ENCODE measurements at regions not wholly inside any gene's neighbourhood (a gene's known extent, or its start where the extent isn't known, plus 50 kb on each side); places are given as distances from the start of the nearest gene placed in this dataset.

GRCh38 chr5:93018461-93018860, 562.6 kb downstream of the NR2F1-AS1 start:
- DNase-seq (ENCODE audit: low read depth in 1 of 2, low spot score in 1 of 2), result no peak
- H3K27ac ChIP-seq (replicated peaks), result no peak overlapping the region
- no peak for TF ChIP-seq POLR2AphosphoS5 (IDR thresholded peaks at IDR 0.05; ENCODE audit: low read depth)
- no peak for TF ChIP-seq CTCF (IDR thresholded peaks at IDR 0.05; ENCODE audit: insufficient read depth, low read length)
- no peak for TF ChIP-seq GABPA (IDR thresholded peaks at IDR 0.05; ENCODE audit: low read depth)
- TF ChIP-seq REST (IDR thresholded peaks at IDR 0.05; ENCODE audit: insufficient replicate concordance, low read depth), result no peak
- TF ChIP-seq SPI1 (IDR thresholded peaks at IDR 0.05; ENCODE audit: borderline replicate concordance, low read depth), result no peak
- H3K27me3 ChIP-seq (ENCODE audit: insufficient read depth, poor library complexity, severe bottlenecking), result no peaks in the 10 kb centered on the region
- no peak overlapping the region for H3K4me3 ChIP-seq (replicated peaks; ENCODE audit: insufficient read depth, low read length)

- DNase-seq (ENCODE audit: low read depth in 1 of 2, low spot score in 1 of 2), result no peak
- H3K27ac ChIP-seq (replicated peaks), result no peak overlapping the region
- H3K4me3 ChIP-seq (replicated peaks; ENCODE audit: insufficient read depth, low read length), result no peak overlapping the region
- TF ChIP-seq POLR2AphosphoS5 (IDR thresholded peaks at IDR 0.05; ENCODE audit: low read depth), result no peak
- TF ChIP-seq GABPA (IDR thresholded peaks at IDR 0.05; ENCODE audit: low read depth), result no peak
- no peak for TF ChIP-seq REST (IDR thresholded peaks at IDR 0.05; ENCODE audit: insufficient replicate concordance, low read depth)
- TF ChIP-seq SPI1 (IDR thresholded peaks at IDR 0.05; ENCODE audit: borderline replicate concordance, low read depth), result no peak
- TF ChIP-seq CTCF (IDR thresholded peaks at IDR 0.05; ENCODE audit: insufficient read depth, low read length), result no peak
- H3K27me3 ChIP-seq (ENCODE audit: insufficient read depth, poor library complexity, severe bottlenecking), result no peaks in the 10 kb centered on the region
These were observed 563.2 kb downstream of the NR2F1-AS1 start for GRCh38 chr5:93017849-93018248.

GRCh38 chr5:93017376-93017775, 563.6 kb downstream of the NR2F1-AS1 start:
- no peak for DNase-seq (ENCODE audit: low read depth in 1 of 2, low spot score in 1 of 2)
- Histone ChIP-seq H3K27ac (replicated peaks) (no peak overlapping the region), H3K27me3 (ENCODE audit: insufficient read depth, poor library complexity, severe bottlenecking) (no peaks in the 10 kb centered on the region), H3K4me3 (replicated peaks; ENCODE audit: insufficient read depth, low read length) (no peak overlapping the region)
- no peak for TF ChIP-seq SPI1 (IDR thresholded peaks at IDR 0.05; ENCODE audit: borderline replicate concordance, low read depth)

- no peak for TF ChIP-seq SPI1 (IDR thresholded peaks at IDR 0.05; ENCODE audit: borderline replicate concordance, low read depth)
- TF ChIP-seq REST (IDR thresholded peaks at IDR 0.05; ENCODE audit: insufficient replicate concordance, low read depth), result no peak
- TF ChIP-seq GABPA (IDR thresholded peaks at IDR 0.05; ENCODE audit: low read depth), result no peak
- TF ChIP-seq CTCF (IDR thresholded peaks at IDR 0.05; ENCODE audit: insufficient read depth, low read length), result no peak
- TF ChIP-seq POLR2AphosphoS5 (IDR thresholded peaks at IDR 0.05; ENCODE audit: low read depth), result no peak
These were observed 570.4 kb downstream of the NR2F1-AS1 start for GRCh38 chr5:93010616-93011015.

More at GRCh38 chr5:93010616-93011015, 570.4 kb downstream of the NR2F1-AS1 start:
- Histone ChIP-seq H3K4me3 (replicated peaks; ENCODE audit: insufficient read depth, low read length) (no peak overlapping the region), H3K27ac (replicated peaks) (no peak overlapping the region), H3K27me3 (ENCODE audit: insufficient read depth, poor library complexity, severe bottlenecking) (no peaks in the 10 kb centered on the region)
- no peak for DNase-seq (ENCODE audit: low read depth in 1 of 2, low spot score in 1 of 2)

Measured in HL-60 (cell line).